SK-N-SH treated with all-trans-retinoic acid at 6 μM for 48 hours (cell line): ENCODE measurements at regions not wholly inside any gene's neighbourhood (a gene's known extent, or its start where the extent isn't known, plus 50 kb on each side); places are given as distances from the start of the nearest gene placed in this dataset.

Experiments
- ATAC-seq: fragments of 200-7000 bp; cut with Tn5 transposase; 3 replicates; pipeline ENCODE4 v1.9.1; 2020; ENCODE audit warnings: mild to moderate bottlenecking, moderate library complexity
- ARNTL ChIP-seq: fragments of 450-650 bp; formaldehyde crosslinking; IDR thresholded peaks from 2 replicates; pipeline ENCODE4 v1.5.0; 2020; ENCODE audit warnings: low read depth, mild to moderate bottlenecking, moderate library complexity, borderline replicate concordance
- BACH2 ChIP-seq: fragments of 250-450 bp; sonication (Bioruptor Pico); IDR thresholded peaks from 2 replicates; pipeline ENCODE4 v1.9.0; 2021; ENCODE audit warnings: mild to moderate bottlenecking, borderline replicate concordance
- CSDC2 ChIP-seq: fragments of 250-450 bp; sonication (Bioruptor Pico); IDR thresholded peaks from 2 replicates; pipeline ENCODE4 v1.5.0; 2020; ENCODE audit warnings: mild to moderate bottlenecking, moderate library complexity
- CSRNP3 ChIP-seq: fragments of 250-450 bp; sonication (Bioruptor Pico); IDR thresholded peaks from 2 replicates; pipeline ENCODE4 v1.5.1; 2021; ENCODE audit warnings: mild to moderate bottlenecking, moderate library complexity
- ESRRG ChIP-seq: fragments of 250-450 bp; sonication (Bioruptor Pico); IDR thresholded peaks from 2 replicates; pipeline ENCODE4 v1.6.1; 2021; ENCODE audit warnings: mild to moderate bottlenecking
- GLIS3 ChIP-seq: fragments of 250-450 bp; sonication (Bioruptor Pico); IDR thresholded peaks from 2 replicates; pipeline ENCODE4 v1.5.0; 2020; ENCODE audit warnings: mild to moderate bottlenecking, moderate library complexity
- ISL1 ChIP-seq: fragments of 250-450 bp; sonication (Bioruptor Pico); IDR thresholded peaks from 2 replicates; pipeline ENCODE4 v2.1.2; 2022; ENCODE audit warnings: mild to moderate bottlenecking, moderate library complexity
- OSR1 ChIP-seq: fragments of 250-450 bp; sonication (Bioruptor Pico); IDR thresholded peaks from 2 replicates; pipeline ENCODE4 v1.8.0; 2022; ENCODE audit warnings: moderate library complexity, mild to moderate bottlenecking, inconsistent platforms
- POU6F1 ChIP-seq: fragments of 250-450 bp; sonication (Bioruptor Pico); IDR thresholded peaks from 2 replicates; pipeline ENCODE4 v1.8.0; 2021; ENCODE audit warnings: low read depth, mild to moderate bottlenecking, moderate library complexity, borderline replicate concordance
- PPARA ChIP-seq: fragments of 250-450 bp; sonication (Bioruptor Pico); IDR thresholded peaks from 2 replicates; pipeline ENCODE4 v1.5.0; 2020; ENCODE audit warnings: mild to moderate bottlenecking, borderline replicate concordance
- RARB ChIP-seq: fragments of 250-450 bp; sonication (Bioruptor Pico); IDR thresholded peaks from 2 replicates; pipeline ENCODE4 v1.8.0; 2021; ENCODE audit warnings: mild to moderate bottlenecking, moderate library complexity
- SNAI2 ChIP-seq: fragments of 250-450 bp; sonication (Bioruptor Pico); IDR thresholded peaks from 2 replicates; pipeline ENCODE4 v1.5.0; 2020; ENCODE audit warnings: mild to moderate bottlenecking, moderate library complexity
- TOX ChIP-seq: fragments of 250-450 bp; sonication (Bioruptor Pico); IDR thresholded peaks from 2 replicates; pipeline ENCODE4 v1.8.0; 2021; ENCODE audit warnings: mild to moderate bottlenecking, moderate library complexity, borderline replicate concordance
- TSHZ2 ChIP-seq: fragments of 250-450 bp; sonication (Bioruptor Pico); IDR thresholded peaks from 2 replicates; pipeline ENCODE4 v1.5.0; 2020; ENCODE audit warnings: mild to moderate bottlenecking, moderate library complexity
- ZC3H10 ChIP-seq: fragments of 250-450 bp; sonication (Bioruptor Pico); IDR thresholded peaks from 2 replicates; pipeline ENCODE4 v1.5.1; 2021; ENCODE audit warnings: mild to moderate bottlenecking, moderate library complexity
- ZFP3 ChIP-seq: fragments of 250-450 bp; sonication (Bioruptor Pico); IDR thresholded peaks from 2 replicates; pipeline ENCODE4 v1.5.0; 2020; ENCODE audit warnings: mild to moderate bottlenecking, moderate library complexity
- ZFP30 ChIP-seq: fragments of 450-650 bp; formaldehyde crosslinking; IDR thresholded peaks from 2 replicates; pipeline ENCODE4 v1.5.0; 2022; ENCODE audit warnings: mild to moderate bottlenecking, moderate library complexity
- ZNF565 ChIP-seq: fragments of 450-650 bp; formaldehyde crosslinking; conservative IDR thresholded peaks from 2 replicates; pipeline ENCODE4 v1.5.0; 2020; ENCODE audit warnings: low read depth, mild to moderate bottlenecking, moderate library complexity
- ZNF70 ChIP-seq: fragments of 450-650 bp; formaldehyde crosslinking; IDR thresholded peaks from 2 replicates; pipeline ENCODE4 v1.5.0; 2020; ENCODE audit warnings: mild to moderate bottlenecking, moderate library complexity

GRCh38 chr2:129462349-129462748 is 517.1 kb upstream of the RAB6C start:
- TF ChIP-seq CSRNP3 (CRISPR knock-in tag) (no peak), GLIS3 (CRISPR knock-in tag) (no peak), ARNTL (CRISPR knock-in tag) (no peak), ISL1 (no peak), ZNF565 (CRISPR knock-in tag) (no peak), ZNF70 (CRISPR knock-in tag) (no peak), ZFP30 (CRISPR knock-in tag) (no peak), TOX (CRISPR knock-in tag) (no peak), POU6F1 (CRISPR knock-in tag) (no peak), CSDC2 (CRISPR knock-in tag) (no peak)
- TF ChIP-seq, all 23 proteins: peak for 0
- no peak for ATAC-seq

- TF ChIP-seq ISL1 (no peak), TSHZ2 (CRISPR knock-in tag) (no peak), CSDC2 (CRISPR knock-in tag) (no peak), PPARA (CRISPR knock-in tag) (no peak), ZNF565 (CRISPR knock-in tag) (no peak), ARNTL (CRISPR knock-in tag) (no peak), TOX (CRISPR knock-in tag) (no peak), ZFP3 (no peak), POU6F1 (CRISPR knock-in tag) (no peak), BACH2 (CRISPR knock-in tag) (no peak), ESRRG (no peak), ZC3H10 (CRISPR knock-in tag) (no peak), SNAI2 (CRISPR knock-in tag) (no peak)
- no peak for ATAC-seq
These were observed 516.5 kb upstream of the RAB6C start for GRCh38 chr2:129462967-129463366.

- ATAC-seq = no peak
- TF ChIP-seq SNAI2 (CRISPR knock-in tag) (no peak), TSHZ2 (CRISPR knock-in tag) (no peak), OSR1 (CRISPR knock-in tag) (no peak), RARB (no peak), PPARA (CRISPR knock-in tag) (no peak), ISL1 (no peak)
- TF ChIP-seq, all 23 proteins: peak for 0
These were observed 515.4 kb upstream of the RAB6C start for GRCh38 chr2:129464036-129464435.
